ENCODE measurements at regions not wholly inside any gene's neighbourhood (a gene's known extent, or its start where the extent isn't known, plus 50 kb on each side); places are given as distances from the start of the nearest gene placed in this dataset.

GRCh38 chr2:150174971-150175421 is 312.5 kb downstream of the RND3 start:
- RAD21 ChIA-PET (ENCODE audit: low non-redundant PET in 1 of 2, low total read pairs in 2 of 2, uncharacterized antibody in 2 of 2, unreplicated experiment in 2 of 2) = no interaction called here
- Histone ChIP-seq H3K27me3 (ENCODE audit: insufficient read depth, low read length) (no peaks in the 10 kb centered on the region), H3K4me3 (replicated peaks in 1 of 2; ENCODE audit: low read depth in 1 of 2, low read length in 2 of 2) (no peak overlapping the region), H3K4me1 (ENCODE audit: control insufficient read depth in 1 of 2, insufficient read depth in 2 of 2, low read length in 2 of 2) (no peaks in the 10 kb centered on the region), H3K9ac (ENCODE audit: low read length) (no peak overlapping the region), H4K20me1 (ENCODE audit: insufficient read depth) (no peaks in the 10 kb centered on the region), H3K4me2 (ENCODE audit: low read length) (no peak overlapping the region), H3K36me3 (ENCODE audit: control insufficient read depth in 1 of 2, insufficient read depth in 2 of 2, low read length in 2 of 2) (no peaks in the 10 kb centered on the region), H3K9me2 (ENCODE audit: insufficient read depth) (no peaks in the 10 kb centered on the region), H3K27ac (ENCODE audit: low read depth, low read length) (no peak overlapping the region), H2AFZ (ENCODE audit: low read depth, low read length, poor library complexity, severe bottlenecking) (no peak overlapping the region), H3K9me3 (ENCODE audit: control insufficient read depth in 1 of 2, insufficient read depth in 1 of 2, low read depth in 1 of 2, low read length in 2 of 2) (no peaks in the 10 kb centered on the region), H3K79me2 (ENCODE audit: insufficient read depth, low read length) (no peaks in the 10 kb centered on the region)
- ATAC-seq = no peak
- intact Hi-C loops (cut with micrococcal nuclease) = no loop called here
- POLR2A ChIA-PET = no interaction called here
- CTCF ChIA-PET = no interaction called here
- DNase-seq (ENCODE audit: low read depth, low spot score) = no peak
- no TSS peak for BruUV-seq (replicated peaks)
- TF ChIP-seq CEBPB (IDR thresholded peaks at IDR 0.05; ENCODE audit: low read depth) (no peak), ZNF274 (IDR thresholded peaks at IDR 0.05; ENCODE audit: low read depth, low read length) (no peak), EZH2 (IDR thresholded peaks at IDR 0.05) (no peak), ZFX (IDR thresholded peaks at IDR 0.05) (no peak), SIN3A (IDR thresholded peaks at IDR 0.05; ENCODE audit: low read depth) (no peak), SP1 (IDR thresholded peaks at IDR 0.05; ENCODE audit: low read depth) (no peak), SRF (IDR thresholded peaks at IDR 0.05; ENCODE audit: low read depth) (no peak), RAD21 (IDR thresholded peaks at IDR 0.05; ENCODE audit: low read depth) (no peak), EGR1 (IDR thresholded peaks at IDR 0.05; ENCODE audit: low read depth) (no peak), POLR2A (IDR thresholded peaks at IDR 0.05; ENCODE audit: borderline replicate concordance, extremely low read depth, insufficient read depth, insufficient read length) (no peak), TCF7L2 (IDR thresholded peaks at IDR 0.05; ENCODE audit: borderline replicate concordance, extremely low read depth, insufficient read depth, insufficient read length) (no peak), ATF3 (IDR thresholded peaks at IDR 0.05) (no peak), YY1 (IDR thresholded peaks at IDR 0.05; ENCODE audit: extremely low read depth, insufficient replicate concordance, low read depth, low read length) (no peak), CBX3 (IDR thresholded peaks at IDR 0.05; ENCODE audit: low read depth) (no peak), EZH2phosphoT487 (IDR thresholded peaks at IDR 0.05; ENCODE audit: borderline replicate concordance) (no peak)
- TF ChIP-seq, protein P1, sequence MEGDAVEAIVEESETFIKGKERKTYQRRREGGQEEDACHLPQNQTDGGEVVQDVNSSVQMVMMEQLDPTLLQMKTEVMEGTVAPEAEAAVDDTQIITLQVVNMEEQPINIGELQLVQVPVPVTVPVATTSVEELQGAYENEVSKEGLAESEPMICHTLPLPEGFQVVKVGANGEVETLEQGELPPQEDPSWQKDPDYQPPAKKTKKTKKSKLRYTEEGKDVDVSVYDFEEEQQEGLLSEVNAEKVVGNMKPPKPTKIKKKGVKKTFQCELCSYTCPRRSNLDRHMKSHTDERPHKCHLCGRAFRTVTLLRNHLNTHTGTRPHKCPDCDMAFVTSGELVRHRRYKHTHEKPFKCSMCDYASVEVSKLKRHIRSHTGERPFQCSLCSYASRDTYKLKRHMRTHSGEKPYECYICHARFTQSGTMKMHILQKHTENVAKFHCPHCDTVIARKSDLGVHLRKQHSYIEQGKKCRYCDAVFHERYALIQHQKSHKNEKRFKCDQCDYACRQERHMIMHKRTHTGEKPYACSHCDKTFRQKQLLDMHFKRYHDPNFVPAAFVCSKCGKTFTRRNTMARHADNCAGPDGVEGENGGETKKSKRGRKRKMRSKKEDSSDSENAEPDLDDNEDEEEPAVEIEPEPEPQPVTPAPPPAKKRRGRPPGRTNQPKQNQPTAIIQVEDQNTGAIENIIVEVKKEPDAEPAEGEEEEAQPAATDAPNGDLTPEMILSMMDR (IDR thresholded peaks at IDR 0.05 in 2 of 3, conservative IDR thresholded peaks at IDR 0.05 in 1 of 3; ENCODE audit: borderline replicate concordance in 1 of 3, insufficient read depth in 1 of 3, low read depth in 2 of 3, low read length in 2 of 3) = no peak
- TF ChIP-seq, protein P2, sequence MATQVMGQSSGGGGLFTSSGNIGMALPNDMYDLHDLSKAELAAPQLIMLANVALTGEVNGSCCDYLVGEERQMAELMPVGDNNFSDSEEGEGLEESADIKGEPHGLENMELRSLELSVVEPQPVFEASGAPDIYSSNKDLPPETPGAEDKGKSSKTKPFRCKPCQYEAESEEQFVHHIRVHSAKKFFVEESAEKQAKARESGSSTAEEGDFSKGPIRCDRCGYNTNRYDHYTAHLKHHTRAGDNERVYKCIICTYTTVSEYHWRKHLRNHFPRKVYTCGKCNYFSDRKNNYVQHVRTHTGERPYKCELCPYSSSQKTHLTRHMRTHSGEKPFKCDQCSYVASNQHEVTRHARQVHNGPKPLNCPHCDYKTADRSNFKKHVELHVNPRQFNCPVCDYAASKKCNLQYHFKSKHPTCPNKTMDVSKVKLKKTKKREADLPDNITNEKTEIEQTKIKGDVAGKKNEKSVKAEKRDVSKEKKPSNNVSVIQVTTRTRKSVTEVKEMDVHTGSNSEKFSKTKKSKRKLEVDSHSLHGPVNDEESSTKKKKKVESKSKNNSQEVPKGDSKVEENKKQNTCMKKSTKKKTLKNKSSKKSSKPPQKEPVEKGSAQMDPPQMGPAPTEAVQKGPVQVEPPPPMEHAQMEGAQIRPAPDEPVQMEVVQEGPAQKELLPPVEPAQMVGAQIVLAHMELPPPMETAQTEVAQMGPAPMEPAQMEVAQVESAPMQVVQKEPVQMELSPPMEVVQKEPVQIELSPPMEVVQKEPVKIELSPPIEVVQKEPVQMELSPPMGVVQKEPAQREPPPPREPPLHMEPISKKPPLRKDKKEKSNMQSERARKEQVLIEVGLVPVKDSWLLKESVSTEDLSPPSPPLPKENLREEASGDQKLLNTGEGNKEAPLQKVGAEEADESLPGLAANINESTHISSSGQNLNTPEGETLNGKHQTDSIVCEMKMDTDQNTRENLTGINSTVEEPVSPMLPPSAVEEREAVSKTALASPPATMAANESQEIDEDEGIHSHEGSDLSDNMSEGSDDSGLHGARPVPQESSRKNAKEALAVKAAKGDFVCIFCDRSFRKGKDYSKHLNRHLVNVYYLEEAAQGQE (IDR thresholded peaks at IDR 0.05; ENCODE audit: low read depth) = no peak
- TF ChIP-seq, protein P3, sequence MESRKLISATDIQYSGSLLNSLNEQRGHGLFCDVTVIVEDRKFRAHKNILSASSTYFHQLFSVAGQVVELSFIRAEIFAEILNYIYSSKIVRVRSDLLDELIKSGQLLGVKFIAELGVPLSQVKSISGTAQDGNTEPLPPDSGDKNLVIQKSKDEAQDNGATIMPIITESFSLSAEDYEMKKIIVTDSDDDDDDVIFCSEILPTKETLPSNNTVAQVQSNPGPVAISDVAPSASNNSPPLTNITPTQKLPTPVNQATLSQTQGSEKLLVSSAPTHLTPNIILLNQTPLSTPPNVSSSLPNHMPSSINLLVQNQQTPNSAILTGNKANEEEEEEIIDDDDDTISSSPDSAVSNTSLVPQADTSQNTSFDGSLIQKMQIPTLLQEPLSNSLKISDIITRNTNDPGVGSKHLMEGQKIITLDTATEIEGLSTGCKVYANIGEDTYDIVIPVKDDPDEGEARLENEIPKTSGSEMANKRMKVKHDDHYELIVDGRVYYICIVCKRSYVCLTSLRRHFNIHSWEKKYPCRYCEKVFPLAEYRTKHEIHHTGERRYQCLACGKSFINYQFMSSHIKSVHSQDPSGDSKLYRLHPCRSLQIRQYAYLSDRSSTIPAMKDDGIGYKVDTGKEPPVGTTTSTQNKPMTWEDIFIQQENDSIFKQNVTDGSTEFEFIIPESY (IDR thresholded peaks at IDR 0.05; ENCODE audit: extremely low read depth, insufficient replicate concordance, low read length) = no peak
